ENCODE measurements at regions not wholly inside any gene's neighbourhood (a gene's known extent, or its start where the extent isn't known, plus 50 kb on each side); places are given as distances from the start of the nearest gene placed in this dataset.

- no peak for ATAC-seq
- Mint-ChIP-seq H3K4me3 (no peak overlapping the region), H3K4me1 (no peaks in the 10 kb centered on the region), H3K27ac (no peak overlapping the region), H3K36me3 (no peaks in the 10 kb centered on the region), H3K9me3 (no peaks in the 10 kb centered on the region)
- no peak for DNase-seq (ENCODE audit: low spot score in 2 of 2)
These were observed 63.3 kb upstream of the TAF1L start for GRCh38 chr9:32698706-32699277.

GRCh38 chr9:32701321-32702022 is 66.0 kb upstream of the TAF1L start:
- no peaks in the 10 kb centered on the region for H3K4me1 Mint-ChIP-seq
- no peaks in the 10 kb centered on the region for H3K9me3 Mint-ChIP-seq

DNA sequence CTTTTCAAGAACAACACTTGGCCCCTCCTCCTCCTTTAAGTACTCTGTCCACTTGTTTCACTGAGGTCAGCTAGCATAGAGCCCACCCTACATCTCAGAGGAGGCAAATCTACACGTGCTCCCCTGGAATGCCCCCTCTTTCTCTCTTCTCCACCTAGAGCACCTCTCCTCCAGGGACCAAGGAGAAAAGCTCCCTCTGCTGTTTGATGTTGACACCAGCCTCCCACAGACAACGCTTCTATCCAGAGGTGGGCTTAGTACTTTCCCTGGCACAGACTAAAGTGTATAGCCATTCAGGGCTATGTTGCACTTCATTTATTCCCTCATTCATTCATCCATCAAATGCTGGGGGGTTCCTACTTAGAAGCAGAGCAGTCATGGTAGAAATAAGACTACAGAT is 68.2 kb upstream of the TAF1L start:
- ATAC-seq (no peak), DNase-seq (ENCODE audit: low spot score in 2 of 2) (no peak)
- Mint-ChIP-seq H3K4me3 (no peak overlapping the region), H3K9me3 (no peaks in the 10 kb centered on the region), H3K27ac (no peak overlapping the region), H3K4me1 (no peaks in the 10 kb centered on the region), H3K36me3 (no peaks in the 10 kb centered on the region)

More at GRCh38 chr9:32701321-32702022, 66.0 kb upstream of the TAF1L start:
- no peak for DNase-seq (ENCODE audit: low spot score in 2 of 2)
- Mint-ChIP-seq H3K27ac (no peak overlapping the region), H3K36me3 (no peaks in the 10 kb centered on the region), H3K4me3 (no peak overlapping the region)
- no peak for ATAC-seq

GRCh38 chr9:32704343-32704742 is 68.9 kb upstream of the TAF1L start:
- H3K27ac Mint-ChIP-seq, result no peak overlapping the region
- no peaks in the 10 kb centered on the region for H3K36me3 Mint-ChIP-seq
- no peak for ATAC-seq
- H3K4me3 Mint-ChIP-seq, result no peak overlapping the region
- H3K4me1 Mint-ChIP-seq, result no peaks in the 10 kb centered on the region
- no peaks in the 10 kb centered on the region for H3K9me3 Mint-ChIP-seq
- no peak for DNase-seq (ENCODE audit: low spot score in 2 of 2)

GRCh38 chr9:32705059-32705458 is 69.6 kb upstream of the TAF1L start:
- ATAC-seq (no peak), DNase-seq (ENCODE audit: low spot score in 2 of 2) (no peak)
- Mint-ChIP-seq H3K9me3 (no peaks in the 10 kb centered on the region), H3K4me3 (no peak overlapping the region), H3K27ac (no peak overlapping the region), H3K36me3 (no peaks in the 10 kb centered on the region), H3K4me1 (no peaks in the 10 kb centered on the region)

DNA sequence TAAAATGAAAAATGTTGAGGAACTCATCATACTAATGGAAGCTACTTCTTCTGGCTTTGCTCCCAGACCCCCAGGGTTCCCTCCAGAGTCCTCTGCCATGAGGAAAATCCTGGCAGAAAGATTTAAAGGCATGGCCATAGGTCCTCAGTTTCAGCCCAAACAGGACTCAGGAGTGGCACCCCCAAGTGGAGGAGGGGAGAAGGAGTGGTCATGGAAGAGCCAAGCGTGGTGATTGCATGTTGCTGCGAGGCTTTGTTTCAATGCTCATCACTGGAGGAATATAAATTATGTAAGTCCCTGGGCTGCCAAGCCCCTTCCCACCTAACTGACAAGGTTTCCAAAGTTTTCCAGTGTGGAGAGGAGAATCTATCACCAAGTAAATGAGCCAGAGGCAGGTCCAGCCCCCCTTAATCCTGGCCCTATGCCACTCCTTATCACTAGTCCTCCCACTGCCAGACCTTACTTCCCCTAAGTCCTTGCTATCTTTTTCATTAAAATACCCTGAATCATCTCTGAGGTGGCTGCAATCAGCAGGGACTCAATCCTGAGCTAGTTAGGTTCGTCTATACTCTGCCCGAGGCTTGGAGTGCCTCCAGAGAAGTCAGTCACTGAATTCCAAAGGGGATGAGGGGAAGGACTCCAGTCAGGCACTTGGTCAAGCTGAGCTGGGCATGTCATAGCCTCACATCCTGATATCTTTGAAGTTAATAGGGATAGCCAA is 70.7 kb upstream of the TAF1L start:
- no peaks in the 10 kb centered on the region for H3K4me1 Mint-ChIP-seq
- ATAC-seq (no peak), DNase-seq (ENCODE audit: low spot score in 2 of 2) (no peak)
- H3K9me3 Mint-ChIP-seq, result no peaks in the 10 kb centered on the region
- no peaks in the 10 kb centered on the region for H3K36me3 Mint-ChIP-seq
- no peak overlapping the region for H3K4me3 Mint-ChIP-seq
- no peak overlapping the region for H3K27ac Mint-ChIP-seq

- H3K9me3 Mint-ChIP-seq, result no peaks in the 10 kb centered on the region
- DNase-seq (ENCODE audit: low spot score in 2 of 2) (no peak), ATAC-seq (no peak)
- no peak overlapping the region for H3K27ac Mint-ChIP-seq
- no peaks in the 10 kb centered on the region for H3K36me3 Mint-ChIP-seq
- no peaks in the 10 kb centered on the region for H3K4me1 Mint-ChIP-seq
- no peak overlapping the region for H3K4me3 Mint-ChIP-seq
These were observed 71.2 kb upstream of the TAF1L start for GRCh38 chr9:32706725-32707100.

GRCh38 chr9:32707326-32707725 is 71.9 kb upstream of the TAF1L start:
- H3K9me3 Mint-ChIP-seq, result no peaks in the 10 kb centered on the region
- H3K27ac Mint-ChIP-seq, result no peak overlapping the region
- ATAC-seq (no peak), DNase-seq (ENCODE audit: low spot score in 2 of 2) (no peak)
- H3K36me3 Mint-ChIP-seq, result no peaks in the 10 kb centered on the region
- H3K4me3 Mint-ChIP-seq, result no peak overlapping the region
- no peaks in the 10 kb centered on the region for H3K4me1 Mint-ChIP-seq

DNA sequence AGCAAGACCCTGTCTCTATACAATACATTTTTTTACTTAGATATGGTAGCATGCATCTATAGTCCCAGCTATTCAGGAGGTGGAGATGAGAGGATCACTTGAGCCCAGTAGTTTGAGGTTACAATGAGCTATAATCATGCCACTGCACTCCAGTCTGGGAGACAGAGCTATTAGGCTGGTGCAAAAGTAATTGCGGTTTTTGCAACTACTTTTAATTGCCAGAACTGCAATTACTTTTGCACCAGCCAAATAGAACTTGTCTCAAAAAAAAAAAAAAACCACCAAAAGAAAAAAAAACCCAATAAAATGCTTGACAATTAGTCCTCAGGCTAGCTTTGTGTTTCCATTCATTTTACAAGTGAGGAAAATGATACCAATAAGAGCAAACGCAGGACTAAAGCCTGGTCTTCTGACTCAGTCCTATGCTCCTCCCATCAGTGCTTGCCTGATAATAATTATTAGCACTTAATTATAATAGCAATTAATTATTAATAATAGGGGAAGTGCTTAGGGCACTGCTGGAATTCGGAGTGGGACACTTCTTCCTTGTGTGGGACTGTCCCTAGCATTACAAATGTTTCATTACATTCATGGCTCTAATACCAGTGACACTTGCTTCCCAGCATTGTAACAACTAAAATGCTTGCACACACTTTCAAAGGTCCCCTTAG is 73.1 kb upstream of the TAF1L start:
- Mint-ChIP-seq H3K27ac (no peak overlapping the region), H3K4me3 (no peak overlapping the region), H3K9me3 (no peaks in the 10 kb centered on the region), H3K4me1 (no peaks in the 10 kb centered on the region), H3K36me3 (no peaks in the 10 kb centered on the region)
- ATAC-seq, result no peak
- DNase-seq (ENCODE audit: low spot score in 2 of 2), result no peak

GRCh38 chr9:32709871-32710270 is 73.5 kb upstream of the TMEM215 start:
- DNase-seq (ENCODE audit: low spot score in 2 of 2) (no peak), ATAC-seq (no peak)
- no peaks in the 10 kb centered on the region for H3K9me3 Mint-ChIP-seq
- no peaks in the 10 kb centered on the region for H3K4me1 Mint-ChIP-seq
- H3K4me3 Mint-ChIP-seq, result no peak overlapping the region
- no peak overlapping the region for H3K27ac Mint-ChIP-seq
- no peaks in the 10 kb centered on the region for H3K36me3 Mint-ChIP-seq

DNA sequence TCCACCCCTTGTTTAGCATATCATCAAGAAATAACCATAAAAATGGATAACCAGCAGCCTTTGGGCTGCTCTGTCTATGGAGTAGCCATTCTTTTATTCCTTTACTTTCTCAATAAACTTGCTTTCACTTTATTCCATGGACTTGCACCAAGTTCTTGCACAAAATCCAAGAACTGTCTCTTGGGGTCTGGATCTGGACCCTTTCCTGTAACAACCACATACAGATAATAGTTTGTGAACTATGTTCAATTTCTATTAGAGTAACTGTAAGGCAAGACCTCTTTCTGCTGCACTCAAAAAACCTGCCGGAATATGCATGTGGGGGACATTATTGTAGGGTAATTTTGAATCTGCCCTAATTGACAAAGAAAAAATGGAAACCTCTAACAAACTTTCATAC is 66.9 kb upstream of the TMEM215 start:
- DNase-seq (ENCODE audit: low spot score in 2 of 2) (no peak), ATAC-seq (no peak)
- no peaks in the 10 kb centered on the region for H3K4me1 Mint-ChIP-seq
- no peaks in the 10 kb centered on the region for H3K36me3 Mint-ChIP-seq
- H3K4me3 Mint-ChIP-seq, result no peak overlapping the region
- H3K9me3 Mint-ChIP-seq, result no peaks in the 10 kb centered on the region
- H3K27ac Mint-ChIP-seq, result no peak overlapping the region

GRCh38 chr9:32716955-32717543 is 66.3 kb upstream of the TMEM215 start:
- H3K27ac Mint-ChIP-seq, result no peak overlapping the region
- H3K4me3 Mint-ChIP-seq, result no peak overlapping the region

DNA sequence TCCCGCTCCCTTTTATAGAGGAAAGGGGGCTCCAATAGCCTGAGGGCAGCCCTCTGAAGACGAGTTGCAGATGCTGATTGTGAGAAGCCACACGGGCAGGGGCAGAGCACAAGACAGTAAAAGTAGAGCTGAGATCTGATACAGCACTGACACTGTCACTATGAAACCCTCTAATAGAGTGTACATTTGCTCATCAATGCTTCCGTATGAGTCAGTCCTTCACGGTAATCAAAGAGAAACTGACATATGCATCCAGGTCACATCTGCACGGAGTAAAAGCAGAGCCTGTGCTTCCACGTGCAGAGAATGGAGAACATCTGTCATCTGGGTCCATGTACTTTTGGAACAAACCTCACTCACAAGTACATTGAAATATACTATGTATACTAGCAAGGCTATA is 60.6 kb upstream of the TMEM215 start:
- no peaks in the 10 kb centered on the region for H3K36me3 Mint-ChIP-seq
- no peaks in the 10 kb centered on the region for H3K9me3 Mint-ChIP-seq
- H3K4me1 Mint-ChIP-seq, result no peaks in the 10 kb centered on the region
- peak; percentile 56 for ATAC-seq
- no peak for DNase-seq (ENCODE audit: low spot score in 2 of 2)
- H3K27ac Mint-ChIP-seq, result no peak overlapping the region
- H3K4me3 Mint-ChIP-seq, result no peak overlapping the region

More at GRCh38 chr9:32716955-32717543, 66.3 kb upstream of the TMEM215 start:
- H3K36me3 Mint-ChIP-seq, result no peaks in the 10 kb centered on the region
- no peaks in the 10 kb centered on the region for H3K9me3 Mint-ChIP-seq
- DNase-seq (ENCODE audit: low spot score in 2 of 2) (peak in 1 of 2 donors; percentile 37), ATAC-seq (no peak)
- H3K4me1 Mint-ChIP-seq, result no peaks in the 10 kb centered on the region

DNA sequence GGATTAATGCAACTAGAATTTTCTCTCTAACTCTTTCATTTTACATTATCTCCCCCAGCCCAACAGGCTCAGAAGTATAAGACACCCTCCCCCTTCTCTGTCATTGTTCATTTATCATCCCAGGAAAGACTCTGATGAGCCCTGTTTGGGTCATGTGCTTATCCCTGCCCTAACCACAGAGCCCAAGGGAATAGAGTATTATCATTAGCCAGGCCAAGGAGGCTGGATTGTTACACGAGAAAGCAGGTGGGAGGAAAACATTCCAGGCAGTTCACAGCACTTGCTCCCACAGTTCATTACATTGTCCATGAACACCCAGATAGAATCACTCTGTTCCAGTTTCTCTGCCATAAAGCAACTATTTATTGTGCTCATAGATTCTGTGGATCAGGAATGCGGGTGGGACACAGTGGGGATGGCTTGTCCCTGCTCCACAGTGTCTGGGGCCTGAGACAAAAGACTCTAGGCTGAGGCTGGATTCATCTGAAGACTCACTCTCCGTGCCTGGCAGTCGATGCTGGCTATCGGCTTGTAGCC is 59.5 kb upstream of the TMEM215 start:
- Mint-ChIP-seq H3K9me3 (peaks cover 3% of the 10 kb centered on the region), H3K4me3 (no peak overlapping the region), H3K36me3 (no peaks in the 10 kb centered on the region), H3K4me1 (no peaks in the 10 kb centered on the region), H3K27ac (no peak overlapping the region)
- ATAC-seq (peak; percentile 14), DNase-seq (ENCODE audit: low spot score in 2 of 2) (no peak)
